H9 (cell line): ENCODE measurements at regions not wholly inside any gene's neighbourhood (a gene's known extent, or its start where the extent isn't known, plus 50 kb on each side); places are given as distances from the start of the nearest gene placed in this dataset.

Experiments used
- DNase-seq: peaks from one replicate; pipeline ENCODE4 v3.0.0-alpha.2; 2017
- H2AFZ ChIP-seq: one replicate; pipeline ENCODE4 v1.6.1; 2013; ENCODE audit warnings: mild to moderate bottlenecking, low read length, control low read depth, moderate library complexity
- H2AK5ac ChIP-seq: 2 replicates; pipeline ENCODE4 v1.6.1; 2013; ENCODE audit warnings: low read length, control low read depth, mixed read lengths; ENCODE audit not compliant: insufficient read length
- H2BK120ac ChIP-seq: one replicate; pipeline ENCODE4 v1.6.1; 2013; ENCODE audit warnings: low read depth, mild to moderate bottlenecking, low read length, control low read depth, inconsistent platforms; ENCODE audit not compliant: poor library complexity, severe bottlenecking
- H2BK12ac ChIP-seq: 2 replicates; pipeline ENCODE4 v1.6.1; 2013; ENCODE audit warnings: low read length, control low read depth, mixed read lengths, low read depth; ENCODE audit not compliant: insufficient read length
- H2BK15ac ChIP-seq: 2 replicates; pipeline ENCODE4 v1.6.1; 2013; ENCODE audit warnings: low read depth, low read length, control low read depth
- H2BK20ac ChIP-seq: one replicate; pipeline ENCODE4 v1.6.1; 2013; ENCODE audit warnings: low read depth, mild to moderate bottlenecking, low read length, control low read depth, inconsistent platforms; ENCODE audit not compliant: poor library complexity, severe bottlenecking
- H2BK5ac ChIP-seq: 2 replicates; pipeline ENCODE4 v1.6.1; 2013; ENCODE audit warnings: low read length, control low read depth, mixed read lengths; ENCODE audit not compliant: insufficient read length
- H3K14ac ChIP-seq: 2 replicates; pipeline ENCODE4 v1.6.1; 2013; ENCODE audit warnings: low read length, control low read depth; ENCODE audit not compliant: insufficient read depth
- H3K18ac ChIP-seq: 2 replicates; pipeline ENCODE4 v1.6.1; 2013; ENCODE audit warnings: low read depth, mild to moderate bottlenecking, mixed read lengths, low read length, control low read depth; ENCODE audit not compliant: insufficient read length
- H3K23ac ChIP-seq: 2 replicates; pipeline ENCODE4 v1.6.1; 2013; ENCODE audit warnings: low read length, control low read depth, mixed read lengths, low read depth; ENCODE audit not compliant: insufficient read length
- H3K23me2 ChIP-seq: 2 replicates; pipeline ENCODE4 v1.6.1; 2013; ENCODE audit warnings: low read depth, mild to moderate bottlenecking, mixed read lengths, low read length, control low read depth; ENCODE audit not compliant: insufficient read length, poor library complexity, severe bottlenecking
- H3K27ac ChIP-seq: 2 replicates; pipeline ENCODE4 v1.5.1; 2013; ENCODE audit warnings: low read length, control low read depth, mixed read lengths, low read depth; ENCODE audit not compliant: insufficient read length
- H3K27me3 ChIP-seq: 2 replicates; pipeline ENCODE4 v1.6.1; 2013; ENCODE audit warnings: low read length, control low read depth, inconsistent platforms; ENCODE audit not compliant: insufficient read depth
- H3K4ac ChIP-seq: 2 replicates; pipeline ENCODE4 v1.6.1; 2013; ENCODE audit warnings: low read depth, mild to moderate bottlenecking, control low read depth, inconsistent platforms, low read length, moderate library complexity
- H3K4me1 ChIP-seq: 2 replicates; pipeline ENCODE4 v1.6.1; 2013; ENCODE audit warnings: low read length, control low read depth, inconsistent platforms; ENCODE audit not compliant: insufficient read depth
- H3K4me2 ChIP-seq: 2 replicates; pipeline ENCODE4 v1.6.1; 2013; ENCODE audit warnings: low read length, control low read depth, mixed read lengths; ENCODE audit not compliant: insufficient read length, insufficient read depth
- H3K56ac ChIP-seq: 2 replicates; pipeline ENCODE4 v1.6.1; 2013; ENCODE audit warnings: low read depth, mild to moderate bottlenecking, mixed read lengths, low read length, control low read depth; ENCODE audit not compliant: insufficient read length
- H3K79me1 ChIP-seq: 2 replicates; pipeline ENCODE4 v1.6.1; 2013; ENCODE audit warnings: low read depth, mild to moderate bottlenecking, moderate library complexity, low read length, control low read depth, inconsistent platforms; ENCODE audit not compliant: insufficient read depth, poor library complexity, severe bottlenecking
- H3K79me2 ChIP-seq: 2 replicates; pipeline ENCODE4 v1.6.1; 2013; ENCODE audit warnings: low read length, control low read depth, inconsistent platforms; ENCODE audit not compliant: insufficient read depth
- H3K9ac ChIP-seq: 2 replicates; pipeline ENCODE4 v1.6.1; 2013; ENCODE audit warnings: low read length, control low read depth, mixed read lengths; ENCODE audit not compliant: insufficient read length; ENCODE audit errors: extremely low read depth
- H3K9me3 ChIP-seq: one replicate; pipeline ENCODE4 v1.6.1; 2013; ENCODE audit warnings: low read depth, low read length, inconsistent platforms; ENCODE audit not compliant: control insufficient read depth
- H3T11ph ChIP-seq: one replicate; pipeline ENCODE4 v1.6.1; 2013; ENCODE audit warnings: mild to moderate bottlenecking, low read length, control low read depth, inconsistent platforms
- H4K20me1 ChIP-seq: one replicate; pipeline ENCODE4 v1.6.1; 2013; ENCODE audit not compliant: control insufficient read depth, insufficient read length, insufficient read depth
- H4K5ac ChIP-seq: 2 replicates; pipeline ENCODE4 v1.6.1; 2013; ENCODE audit warnings: low read depth, mild to moderate bottlenecking, mixed read lengths, low read length, control low read depth; ENCODE audit not compliant: insufficient read length
- H4K8ac ChIP-seq: replicated peaks from 2 replicates; pipeline ENCODE4 v1.6.1; 2013; ENCODE audit warnings: low read length, control low read depth, mixed read lengths, low read depth; ENCODE audit not compliant: insufficient read length
- H4K91ac ChIP-seq: 2 replicates; pipeline ENCODE4 v1.6.1; 2013; ENCODE audit warnings: low read depth, mild to moderate bottlenecking, moderate library complexity, mixed read lengths, low read length, control low read depth; ENCODE audit not compliant: insufficient read length
- H3K27ac Mint-ChIP-seq, 3 experiments: 2 replicates in 2 of 3; 3 replicates in 1 of 3; pipeline ENCODE4 v1.8.0; 2020 to 2021; ENCODE audit warnings: mixed read lengths in 3 of 3, mild to moderate bottlenecking in 1 of 3, moderate library complexity in 1 of 3
- H3K27me3 Mint-ChIP-seq: 2 replicates; pipeline ENCODE4 v1.8.0; 2021; ENCODE audit warnings: low read depth, mild to moderate bottlenecking, moderate library complexity, mixed read lengths
- H3K36me3 Mint-ChIP-seq, 3 experiments: 2 replicates in 2 of 3; 3 replicates in 1 of 3; pipeline ENCODE4 v1.8.0; 2020 to 2021; ENCODE audit warnings: low read depth in 3 of 3, mixed read lengths in 3 of 3; ENCODE audit not compliant: insufficient read depth in 1 of 3
- H3K4me1 Mint-ChIP-seq, 2 experiments: 2 replicates each; pipeline ENCODE4 v1.8.0; 2020; ENCODE audit warnings: mixed read lengths in 2 of 2
- H3K4me3 Mint-ChIP-seq, 2 experiments: 2 replicates in 1 of 2; 3 replicates in 1 of 2; pipeline ENCODE4 v1.8.0; 2020 to 2021; ENCODE audit warnings: mild to moderate bottlenecking in 2 of 2, mixed read lengths in 2 of 2, moderate library complexity in 1 of 2
- H3K9me3 Mint-ChIP-seq, 2 experiments: 2 replicates in 1 of 2; 3 replicates in 1 of 2; pipeline ENCODE4 v1.8.0; 2020; ENCODE audit warnings: mild to moderate bottlenecking in 2 of 2, mixed read lengths in 2 of 2, moderate library complexity in 1 of 2
- WGBS: extraction: QIAGEN DNeasy Blood & Tissue Kit; methylation state at CpG from one replicate; pipeline ENCODE4 v1.1.7; 2013; ENCODE audit warnings: missing lambda C conversion rate, low lambda C conversion rate, mixed read lengths; ENCODE audit not compliant: insufficient read length; ENCODE audit errors: extremely low coverage; 5-methylcytosine and 5-hydroxymethylcytosine counted together
- TF ChIP-seq, protein P1 (sequence below): fragments of 200-600 bp; sonication (generic); conservative IDR thresholded peaks from 3 replicates; pipeline ENCODE4 v1.8.0; 2021; ENCODE audit warnings: antibody characterized with exemption, mild to moderate bottlenecking

DNA sequence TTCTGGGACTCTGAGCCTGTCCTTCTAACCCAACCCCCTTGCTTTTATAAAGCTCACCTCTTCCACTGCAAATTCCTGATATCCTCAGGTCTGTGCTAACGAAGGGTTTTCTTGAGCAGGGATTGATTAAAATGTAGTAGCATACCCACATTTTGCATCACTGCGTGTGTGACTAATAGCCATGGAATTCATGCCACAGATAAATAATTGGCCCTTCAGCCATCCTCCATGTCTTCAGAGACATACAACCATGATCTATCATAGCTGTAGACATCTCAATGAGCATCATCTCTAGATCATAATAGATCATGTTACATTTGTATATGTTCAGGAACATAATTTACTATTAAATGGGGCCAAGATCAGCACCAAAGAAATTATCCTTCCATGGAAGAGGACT lies 990.3 kb downstream of the KCNMA1 start:
- no peaks in the 10 kb centered on the region; a peak in 1 of 7 replicates for H3K36me3 Mint-ChIP-seq

More for the DNA sequence above, 990.3 kb downstream of the KCNMA1 start:
- Histone ChIP-seq H3K79me1 (no peaks in the 10 kb centered on the region), H3K79me2 (no peaks in the 10 kb centered on the region), H4K8ac (no peak overlapping the region), H3K18ac (no peak overlapping the region), H2AK5ac (no peak overlapping the region), H3K14ac (no peak overlapping the region), H2BK12ac (no peak overlapping the region), H3K4me2 (no peak overlapping the region), H3K4me1 (peaks cover 3% of the 10 kb centered on the region; the same call in 1 of the 2 replicates), H4K5ac (no peak overlapping the region), H3K9me3 (no peaks in the 10 kb centered on the region), H4K91ac (no peak overlapping the region), H2BK15ac (no peak overlapping the region), H2BK120ac (no peak overlapping the region), H2BK20ac (no peak overlapping the region), H4K20me1 (no peaks in the 10 kb centered on the region), H3K4ac (no peak overlapping the region), H3K56ac (no peak overlapping the region), H3K9ac (no peak overlapping the region), H3T11ph (no peak overlapping the region), H3K23me2 (no peaks in the 10 kb centered on the region), H3K27ac (no peak overlapping the region), H2BK5ac (no peak overlapping the region), H3K23ac (no peak overlapping the region), H2AFZ (no peak overlapping the region), H3K27me3 (no peaks in the 10 kb centered on the region)
- no peaks in the 10 kb centered on the region; the same call in 1 of the 2 replicates for H3K27me3 Mint-ChIP-seq
- no peak for DNase-seq
- no peak overlapping the region for H3K27ac Mint-ChIP-seq
- TF ChIP-seq, protein P1, sequence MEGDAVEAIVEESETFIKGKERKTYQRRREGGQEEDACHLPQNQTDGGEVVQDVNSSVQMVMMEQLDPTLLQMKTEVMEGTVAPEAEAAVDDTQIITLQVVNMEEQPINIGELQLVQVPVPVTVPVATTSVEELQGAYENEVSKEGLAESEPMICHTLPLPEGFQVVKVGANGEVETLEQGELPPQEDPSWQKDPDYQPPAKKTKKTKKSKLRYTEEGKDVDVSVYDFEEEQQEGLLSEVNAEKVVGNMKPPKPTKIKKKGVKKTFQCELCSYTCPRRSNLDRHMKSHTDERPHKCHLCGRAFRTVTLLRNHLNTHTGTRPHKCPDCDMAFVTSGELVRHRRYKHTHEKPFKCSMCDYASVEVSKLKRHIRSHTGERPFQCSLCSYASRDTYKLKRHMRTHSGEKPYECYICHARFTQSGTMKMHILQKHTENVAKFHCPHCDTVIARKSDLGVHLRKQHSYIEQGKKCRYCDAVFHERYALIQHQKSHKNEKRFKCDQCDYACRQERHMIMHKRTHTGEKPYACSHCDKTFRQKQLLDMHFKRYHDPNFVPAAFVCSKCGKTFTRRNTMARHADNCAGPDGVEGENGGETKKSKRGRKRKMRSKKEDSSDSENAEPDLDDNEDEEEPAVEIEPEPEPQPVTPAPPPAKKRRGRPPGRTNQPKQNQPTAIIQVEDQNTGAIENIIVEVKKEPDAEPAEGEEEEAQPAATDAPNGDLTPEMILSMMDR = no peak
- peaks cover 0 to 3% of the 10 kb centered on the region in 2 experiments; a peak in 1 of 5 replicates for H3K9me3 Mint-ChIP-seq
- H3K4me1 Mint-ChIP-seq = peaks cover 14% of the 10 kb centered on the region in 2 experiments
- no peak overlapping the region for H3K4me3 Mint-ChIP-seq
- no CpG with 5 or more reads among the region's 2 CpGs for WGBS
